GM12878 (cell line): ENCODE measurements at regions not wholly inside any gene's neighbourhood (a gene's known extent, or its start where the extent isn't known, plus 50 kb on each side); places are given as distances from the start of the nearest gene placed in this dataset.

ENCODE experiments used
- ATAC-seq: fragments of 200-7000 bp; cut with Tn5 transposase; 3 replicates; pipeline ENCODE4 v1.9.1; 2020; ENCODE audit warnings: mild to moderate bottlenecking, moderate library complexity
- BruUV-seq: library from RNA; stranded (reverse); fragments of 400-500 nt; replicated peaks from 2 replicates; lab custom pipeline; 2021; lab: Mats Ljungman, UMichigan
- CTCF ChIA-PET: fragments of 300-600 bp; sonication (Branson Sonifier 250); formaldehyde crosslinking; extraction: SDS; loops from one replicate; lab custom pipeline; 2021; ENCODE audit warnings: inconsistent platforms; lab: Yijun Ruan, JAX
- POLR2A ChIA-PET: fragments of 350-600 bp; formaldehyde crosslinking; extraction: SDS; loops from one replicate; lab custom pipeline; 2021; ENCODE audit warnings: inconsistent platforms; lab: Charles Lee
- RAD21 ChIA-PET: fragments of 300-600 bp; sonication (Branson Sonifier 250); formaldehyde crosslinking; loops from one replicate; lab custom pipeline; 2023; ENCODE audit warnings: antibody characterized with exemption; ENCODE audit not compliant: unreplicated experiment; lab: Charles Lee
- SMC1A ChIA-PET: fragments of 300-600 bp; sonication (Branson Sonifier 250); formaldehyde crosslinking; loops from one replicate; lab custom pipeline; 2023; ENCODE audit not compliant: unreplicated experiment, uncharacterized antibody; lab: Charles Lee
- DNase-seq: peaks from one replicate; pipeline ENCODE4 v3.0.0-alpha.2; 2011; ENCODE audit warnings: low read depth, low spot score
- FAIRE-seq: peaks from 3 replicates; lab custom pipeline; 2011; peaks lifted over from hg19 to GRCh38; lab: Jason Lieb, UNC
- H2AFZ ChIP-seq: 2 replicates; pipeline ENCODE4 v1.6.0; 2011; ENCODE audit warnings: low read depth, low read length, control low read depth; ENCODE audit not compliant: control insufficient read depth
- H3K27ac ChIP-seq: 2 replicates; pipeline ENCODE4 v1.5.1; 2011; ENCODE audit warnings: control low read depth; ENCODE audit not compliant: control insufficient read depth, insufficient read depth
- H3K27me3 ChIP-seq, 2 experiments: replicated peaks in 1 of 2; 2 replicates each; pipeline versions ENCODE4 v1.6.0 to v1.6.1; 2011; ENCODE audit warnings: low read length in 1 of 2; ENCODE audit not compliant: control insufficient read depth in 2 of 2, insufficient read depth in 2 of 2
- H3K36me3 ChIP-seq, 2 experiments: 2 replicates each; pipeline ENCODE4 v1.5.1; 2011; ENCODE audit warnings: low read length in 1 of 2; ENCODE audit not compliant: control insufficient read depth in 2 of 2, insufficient read depth in 2 of 2
- H3K4me1 ChIP-seq: 2 replicates; pipeline ENCODE4 v1.6.1; 2011; ENCODE audit warnings: mild to moderate bottlenecking, low read length, moderate library complexity, mixed read lengths; ENCODE audit not compliant: control insufficient read depth, insufficient read depth
- H3K4me2 ChIP-seq: 2 replicates; pipeline ENCODE4 v1.6.0; 2011; ENCODE audit warnings: control low read depth; ENCODE audit not compliant: control insufficient read depth, insufficient read depth
- H3K4me3 ChIP-seq: fragments of 200-600 bp; sonication (generic); 2 replicates; pipeline ENCODE4 v1.5.1; 2016
- H3K79me2 ChIP-seq: 2 replicates; pipeline ENCODE4 v1.6.0; 2011; ENCODE audit warnings: low read length; ENCODE audit not compliant: control insufficient read depth, insufficient read depth
- H3K9ac ChIP-seq: 2 replicates; pipeline ENCODE4 v1.8.0; 2011; ENCODE audit warnings: low read length, control low read depth, mixed read lengths; ENCODE audit not compliant: control insufficient read depth, insufficient read depth
- H3K9me3 ChIP-seq: replicated peaks from 3 replicates; pipeline ENCODE4 v1.5.1; 2011; ENCODE audit warnings: mild to moderate bottlenecking, low read length; ENCODE audit not compliant: control insufficient read depth, insufficient read depth
- H4K20me1 ChIP-seq: 2 replicates; pipeline ENCODE4 v1.6.0; 2011; ENCODE audit not compliant: control insufficient read depth, insufficient read depth
- BACH1 ChIP-seq: fragments of 450-650 bp; IDR thresholded peaks from 2 replicates; pipeline ENCODE4 v1.6.1; 2017; ENCODE audit warnings: mild to moderate bottlenecking, borderline replicate concordance
- CBX3 ChIP-seq: fragments of 200-600 bp; sonication (generic); IDR thresholded peaks from 2 replicates; pipeline ENCODE4 v1.6.1; 2016; ENCODE audit warnings: low read depth, borderline replicate concordance
- CHD4 ChIP-seq: fragments of 200-600 bp; sonication (generic); IDR thresholded peaks from 2 replicates; pipeline ENCODE4 v1.6.1; 2016; ENCODE audit warnings: mild to moderate bottlenecking
- KAT2A ChIP-seq: conservative IDR thresholded peaks from 2 replicates; pipeline ENCODE4 v1.6.1; 2011; ENCODE audit warnings: low read depth, low read length; ENCODE audit not compliant: control insufficient read depth
- NR2C2 ChIP-seq: IDR thresholded peaks from 2 replicates; pipeline ENCODE4 v1.6.1; 2011; ENCODE audit warnings: borderline replicate concordance, low read depth; ENCODE audit not compliant: control insufficient read depth, insufficient read length
- PAX5 ChIP-seq: IDR thresholded peaks from 2 replicates; pipeline ENCODE4 v1.6.1; 2011; ENCODE audit warnings: low read depth, low read length, borderline replicate concordance
- POLR2AphosphoS2 ChIP-seq: IDR thresholded peaks from 2 replicates; pipeline ENCODE4 v1.6.1; 2011; ENCODE audit warnings: low read depth, mild to moderate bottlenecking, low read length, improper control_type of control experiment, moderate library complexity
- RUNX3 ChIP-seq: IDR thresholded peaks from 2 replicates; pipeline ENCODE4 v1.6.1; 2012; ENCODE audit warnings: low read length, inconsistent platforms
- SMAD5 ChIP-seq: IDR thresholded peaks from 2 replicates; pipeline ENCODE4 v1.6.1; 2016; ENCODE audit warnings: antibody characterized with exemption, low read depth
- SMARCA5 ChIP-seq: fragments of 450-650 bp; IDR thresholded peaks from 2 replicates; pipeline ENCODE4 v1.6.1; 2017; ENCODE audit warnings: mild to moderate bottlenecking
- SPI1 ChIP-seq: IDR thresholded peaks from 2 replicates; pipeline ENCODE4 v1.6.1; 2011; ENCODE audit warnings: low read depth, mild to moderate bottlenecking, low read length, moderate library complexity, borderline replicate concordance; ENCODE audit not compliant: insufficient read depth
- SREBF1 ChIP-seq: IDR thresholded peaks from 2 replicates; pipeline ENCODE4 v1.6.1; 2012; ENCODE audit warnings: mild to moderate bottlenecking, low read length
- WGBS: methylation state at CpG from one replicate; pipeline ENCODE4 v1.1.6; 2016; ENCODE audit warnings: low lambda C conversion rate; ENCODE audit not compliant: insufficient replicate concordance, insufficient coverage; ENCODE audit errors: missing lambda C conversion rate; 5-methylcytosine and 5-hydroxymethylcytosine counted together
- in situ Hi-C: fragments of 300-500 bp; cut with MboI; formaldehyde crosslinking; loops from 9 replicates; pipeline ENCODE4 v1.14.3; 2018; ENCODE audit warnings: mixed read lengths
- intact Hi-C: fragments of 100-400 bp; cut with micrococcal nuclease; formaldehyde crosslinking; loops from one replicate; pipeline ENCODE4 v1.14.2; 2022; ENCODE audit not compliant: unreplicated experiment

- Histone ChIP-seq H2AFZ (no peak overlapping the region), H3K4me2 (no peak overlapping the region), H3K9ac (no peak overlapping the region), H4K20me1 (no peaks in the 10 kb centered on the region), H3K27ac (no peak overlapping the region), H3K79me2 (no peaks in the 10 kb centered on the region), H3K4me3 (no peak overlapping the region), H3K4me1 (0 out of 2 replicates have a peak, but pooled peaks cover 3% of the 10 kb centered on the region), H3K27me3 (peaks cover 0 to 2% of the 10 kb centered on the region in 2 experiments; a peak in 3 of 4 replicates), H3K9me3 (no peaks in the 10 kb centered on the region), H3K36me3 (no peaks in the 10 kb centered on the region)
- POLR2A ChIA-PET, result interaction anchor here (0.5 kb wide), 1 partner anchor 14 kb away, joined by 3 read pairs; no protein-coding TSS in a partner anchor
- CTCF ChIA-PET, result no interaction called here
- FAIRE-seq, result no peak
- TF ChIP-seq SPI1 (no peak), RUNX3 (no peak), KAT2A (no peak), SMARCA5 (no peak), SREBF1 (no peak), CHD4 (no peak), PAX5 (no peak), POLR2AphosphoS2 (no peak), CBX3 (no peak), BACH1 (no peak), NR2C2 (no peak), SMAD5 (no peak)
- WGBS, result 35% methylated on average over 9 of the region's 9 CpGs
- SMC1A ChIA-PET, result interaction anchor here (1.0 kb wide), 1 partner anchor 100 kb away, joined by 3 read pairs; no protein-coding TSS in a partner anchor
- DNase-seq, result no peak
- no peak for ATAC-seq
- RAD21 ChIA-PET, result no interaction called here
- intact Hi-C loops (no loop called here), in situ Hi-C loops (no loop called here)
- BruUV-seq, result no TSS peak
Measured at GRCh38 chr5:68540798-68541590, 325.4 kb downstream of the PIK3R1 start.
